Subcutaneous abdominal adipose tissue (tissue), 5 donors: ENCODE measurements at regions not wholly inside any gene's neighbourhood (a gene's known extent, or its start where the extent isn't known, plus 50 kb on each side); places are given as distances from the start of the nearest gene placed in this dataset.

Experiments
- H3K27ac ChIP-seq: one replicate; pipeline ENCODE4 v1.7.0; 2013; ENCODE audit warnings: low read depth, mild to moderate bottlenecking, inconsistent platforms, low read length, moderate library complexity
- H3K27me3 ChIP-seq, 5 donors: one replicate each; pipeline ENCODE4 v1.7.0; 2013; ENCODE audit warnings: low read length in 5 of 5, inconsistent platforms in 1 of 5; ENCODE audit not compliant: control insufficient read depth in 5 of 5, insufficient read depth in 4 of 5
- H3K36me3 ChIP-seq, 5 donors: one replicate each; pipeline ENCODE4 v1.7.0; 2013; ENCODE audit warnings: low read length in 5 of 5; ENCODE audit not compliant: control insufficient read depth in 5 of 5, insufficient read depth in 5 of 5
- H3K4me1 ChIP-seq, 5 donors: one replicate each; pipeline ENCODE4 v1.7.0; 2013; ENCODE audit warnings: low read length in 5 of 5, mild to moderate bottlenecking in 3 of 5, moderate library complexity in 1 of 5; ENCODE audit not compliant: control insufficient read depth in 5 of 5, insufficient read depth in 5 of 5
- H3K4me3 ChIP-seq, 5 donors: one replicate each; pipeline ENCODE4 v1.7.0; 2013; ENCODE audit warnings: low read length in 5 of 5, low read depth in 1 of 5
- H3K9ac ChIP-seq, 5 donors: one replicate each; pipeline ENCODE4 v1.7.0; 2013; ENCODE audit warnings: low read length in 5 of 5, mild to moderate bottlenecking in 4 of 5, moderate library complexity in 3 of 5
- H3K9me3 ChIP-seq, 5 donors: one replicate each; pipeline ENCODE4 v1.7.0; 2013; ENCODE audit warnings: low read length in 5 of 5; ENCODE audit not compliant: control insufficient read depth in 5 of 5
- donor health status: healthy.
- donor health status: healthy.
- donor health status: healthy.
- donor health status: healthy.
- donor health status: healthy.

DNA sequence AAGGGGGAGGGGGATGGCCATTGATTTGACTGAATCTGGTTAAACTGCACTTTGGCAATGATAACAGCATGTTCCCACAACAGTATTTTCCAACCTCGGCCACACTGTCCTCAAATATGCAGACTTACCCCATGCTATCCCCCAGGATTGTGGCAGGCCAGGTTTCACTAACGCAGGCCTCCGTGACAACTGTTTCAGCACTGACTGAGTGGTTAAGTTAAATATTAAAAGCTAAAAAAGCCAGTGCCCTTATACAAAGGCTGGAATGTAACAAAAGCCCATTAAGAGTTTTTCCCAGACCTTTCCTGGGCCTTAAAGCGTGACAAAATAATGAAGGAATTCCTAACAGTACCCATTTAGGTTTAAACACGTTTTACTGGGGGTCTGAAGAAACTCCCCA is 202.9 kb downstream of the USP25 start:
- no peaks in the 10 kb centered on the region for H3K4me1 ChIP-seq
- H3K27ac ChIP-seq, result no peak overlapping the region

DNA sequence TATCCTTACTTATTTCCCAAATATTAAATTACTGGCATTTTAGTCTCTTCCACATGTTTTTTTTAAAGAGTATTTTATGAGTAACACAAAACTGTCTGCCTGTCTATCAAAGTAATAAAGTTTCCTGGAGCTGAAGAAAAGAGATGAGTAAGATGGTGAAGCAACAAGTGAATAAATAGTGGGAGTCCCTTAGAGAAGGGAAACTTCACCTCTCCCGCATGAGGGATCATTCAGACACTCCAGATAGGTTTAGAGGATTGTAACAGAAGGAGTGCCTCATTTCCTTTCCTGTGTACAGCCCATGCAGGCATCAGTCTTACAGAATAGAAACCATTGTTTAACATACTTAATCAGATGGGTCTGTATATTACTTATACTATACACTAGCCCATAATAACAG is 205.7 kb downstream of the USP25 start:
- no peak overlapping the region for H3K27ac ChIP-seq

More for the DNA sequence above, 202.9 kb downstream of the USP25 start:
- H3K36me3 ChIP-seq, result no peaks in the 10 kb centered on the region
- H3K9ac ChIP-seq, result no peak overlapping the region
- H3K9me3 ChIP-seq, result no peaks in the 10 kb centered on the region
- no peaks in the 10 kb centered on the region for H3K27me3 ChIP-seq
- H3K4me3 ChIP-seq, result no peak overlapping the region

GRCh38 chr21:15943009-15943666 is 213.4 kb downstream of the USP25 start:
- no peak overlapping the region for H3K9ac ChIP-seq
- H3K4me3 ChIP-seq, result no peak overlapping the region
- no peaks in the 10 kb centered on the region for H3K4me1 ChIP-seq
- H3K27ac ChIP-seq, result no peak overlapping the region
- H3K36me3 ChIP-seq, result no peaks in the 10 kb centered on the region
- H3K27me3 ChIP-seq, result no peaks in the 10 kb centered on the region
- H3K9me3 ChIP-seq, result no peaks in the 10 kb centered on the region

More for the DNA sequence above, 205.7 kb downstream of the USP25 start:
- Histone ChIP-seq H3K4me1 (no peaks in the 10 kb centered on the region), H3K9me3 (no peaks in the 10 kb centered on the region), H3K27me3 (no peaks in the 10 kb centered on the region), H3K36me3 (no peaks in the 10 kb centered on the region), H3K4me3 (no peak overlapping the region), H3K9ac (no peak overlapping the region)

GRCh38 chr21:15947677-15948076 is 217.9 kb downstream of the USP25 start:
- no peaks in the 10 kb centered on the region for H3K27me3 ChIP-seq
- H3K36me3 ChIP-seq, result no peaks in the 10 kb centered on the region
- H3K27ac ChIP-seq, result no peak overlapping the region
- no peaks in the 10 kb centered on the region for H3K4me1 ChIP-seq
- no peak overlapping the region for H3K9ac ChIP-seq
- peak overlapping the region in 1 of 5 donors; percentile 7 for H3K4me3 ChIP-seq
- H3K9me3 ChIP-seq, result no peaks in the 10 kb centered on the region

GRCh38 chr21:15953551-15954116 is 223.9 kb downstream of the USP25 start:
- Histone ChIP-seq H3K36me3 (no peaks in the 10 kb centered on the region), H3K9me3 (peaks cover 7 to 18% (median 12%) of the 10 kb centered on the region in 5 donors), H3K4me1 (no peaks in the 10 kb centered on the region), H3K27ac (no peak overlapping the region), H3K9ac (no peak overlapping the region), H3K4me3 (no peak overlapping the region), H3K27me3 (no peaks in the 10 kb centered on the region)

- Histone ChIP-seq H3K4me3 (no peak overlapping the region), H3K36me3 (no peaks in the 10 kb centered on the region), H3K4me1 (no peaks in the 10 kb centered on the region), H3K9ac (no peak overlapping the region), H3K27ac (no peak overlapping the region), H3K9me3 (no peaks in the 10 kb centered on the region), H3K27me3 (no peaks in the 10 kb centered on the region)
Observed at GRCh38 chr21:15964236-15964855, 234.6 kb downstream of the USP25 start.

DNA sequence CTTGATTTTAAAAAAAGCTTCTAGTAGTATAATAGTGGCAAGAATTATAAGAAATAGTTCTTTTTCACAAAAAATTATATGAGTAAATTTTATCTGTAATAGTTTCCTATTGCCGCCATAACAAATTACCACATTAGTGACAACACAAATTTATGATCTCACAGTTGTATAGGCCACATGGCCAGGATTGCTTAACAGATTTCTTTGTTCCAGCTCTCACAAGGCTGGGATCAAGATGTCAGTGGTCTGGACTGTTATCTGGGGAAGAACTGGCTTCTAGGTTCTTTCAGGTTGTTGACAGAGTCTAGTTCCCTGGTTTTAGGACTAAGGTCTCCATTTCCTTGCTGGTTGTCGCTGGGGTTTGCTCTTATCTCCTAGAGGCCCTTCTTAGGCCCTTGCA is 236.4 kb downstream of the USP25 start:
- Histone ChIP-seq H3K9me3 (no peaks in the 10 kb centered on the region), H3K9ac (no peak overlapping the region), H3K36me3 (no peaks in the 10 kb centered on the region), H3K27ac (no peak overlapping the region), H3K27me3 (no peaks in the 10 kb centered on the region), H3K4me1 (no peaks in the 10 kb centered on the region), H3K4me3 (no peak overlapping the region)

DNA sequence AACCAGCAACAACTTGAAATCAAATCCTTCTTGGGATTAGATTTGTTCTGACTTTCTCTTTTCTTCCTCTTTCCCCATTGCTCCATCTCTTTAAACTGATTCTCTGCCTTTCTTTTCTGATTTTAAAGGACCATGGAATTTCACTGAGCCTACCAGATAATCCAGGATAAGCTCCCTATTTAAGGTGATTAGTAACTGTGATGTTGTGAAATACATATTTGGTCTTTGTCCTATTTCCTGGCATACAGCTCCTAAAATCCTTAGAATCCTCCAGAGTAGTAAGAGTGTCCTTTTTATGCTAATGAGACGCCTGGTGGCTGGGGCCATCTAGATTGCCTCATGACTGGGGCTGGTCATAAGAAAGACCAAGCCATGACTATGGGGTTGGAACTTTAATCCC is 236.9 kb downstream of the USP25 start:
- H3K9me3 ChIP-seq, result no peaks in the 10 kb centered on the region
- no peaks in the 10 kb centered on the region for H3K36me3 ChIP-seq
- H3K27me3 ChIP-seq, result no peaks in the 10 kb centered on the region
- no peaks in the 10 kb centered on the region for H3K4me1 ChIP-seq
- no peak overlapping the region for H3K9ac ChIP-seq
- H3K27ac ChIP-seq, result no peak overlapping the region
- no peak overlapping the region for H3K4me3 ChIP-seq

GRCh38 chr21:15967661-15968060 is 237.9 kb downstream of the USP25 start:
- Histone ChIP-seq H3K36me3 (no peaks in the 10 kb centered on the region), H3K27me3 (no peaks in the 10 kb centered on the region), H3K9me3 (no peaks in the 10 kb centered on the region), H3K27ac (no peak overlapping the region), H3K4me1 (no peaks in the 10 kb centered on the region), H3K4me3 (no peak overlapping the region), H3K9ac (no peak overlapping the region)

GRCh38 chr21:15968776-15969310 is 239.1 kb downstream of the USP25 start:
- H3K27ac ChIP-seq, result no peak overlapping the region
- H3K9ac ChIP-seq, result no peak overlapping the region
- no peaks in the 10 kb centered on the region for H3K36me3 ChIP-seq
- H3K4me3 ChIP-seq, result no peak overlapping the region
- H3K9me3 ChIP-seq, result no peaks in the 10 kb centered on the region
- H3K27me3 ChIP-seq, result no peaks in the 10 kb centered on the region
- no peaks in the 10 kb centered on the region for H3K4me1 ChIP-seq
